NCI-H748 (cell line): ENCODE measurements at regions not wholly inside any gene's neighbourhood (a gene's known extent, or its start where the extent isn't known, plus 50 kb on each side); places are given as distances from the start of the nearest gene placed in this dataset.
"Not testable (repeated sequence)": the region's sequence is repeated elsewhere in the genome, so short reads cannot be mapped to it uniquely, and the experiment has no call there.

Experiments used
- DNase-seq: peaks from one replicate; lab custom pipeline; 2025; ENCODE audit not compliant: unreplicated experiment; lab: John Stamatoyannopoulos, UW

DNA sequence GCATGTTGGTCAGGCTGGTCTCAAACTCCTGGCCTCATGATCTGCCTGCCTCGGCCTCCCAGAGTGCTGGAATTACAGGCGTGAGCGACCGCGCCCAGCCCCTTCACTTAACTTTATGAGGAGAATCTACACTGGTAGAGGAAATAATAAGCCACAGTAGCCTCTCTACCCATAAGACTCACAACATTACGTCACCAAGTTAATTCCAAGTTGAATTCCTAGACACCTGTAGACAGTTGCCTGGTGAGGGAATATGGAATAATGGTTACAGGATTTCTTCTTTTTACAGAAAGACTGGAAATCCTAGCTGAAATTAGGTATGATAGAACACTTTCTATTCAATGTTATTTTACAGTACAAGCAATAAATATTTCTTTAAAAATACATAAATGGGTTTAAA, 854.5 kb upstream of the EYS start:
- DNase-seq = no peak

DNA sequence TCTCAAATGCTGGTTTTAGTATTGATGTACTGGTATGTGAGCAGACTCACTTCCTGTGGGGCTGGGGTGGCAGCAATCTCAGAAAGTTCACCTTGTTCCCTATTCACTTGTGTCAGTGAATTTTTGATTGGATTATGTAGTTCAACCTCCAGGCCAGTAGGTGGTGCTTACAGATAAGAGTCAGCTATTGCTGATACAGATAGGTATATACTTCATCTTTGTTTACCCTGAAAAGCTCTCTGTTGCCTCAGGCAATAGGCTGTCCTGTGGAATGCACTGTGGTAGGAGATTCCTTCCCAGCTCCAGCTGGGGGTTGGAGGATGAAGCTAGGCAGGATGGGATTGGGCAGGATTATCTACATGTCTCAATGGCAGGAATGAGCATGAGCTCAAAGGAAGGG, 851.2 kb upstream of the EYS start:
- peak; percentile 37 for DNase-seq

DNA sequence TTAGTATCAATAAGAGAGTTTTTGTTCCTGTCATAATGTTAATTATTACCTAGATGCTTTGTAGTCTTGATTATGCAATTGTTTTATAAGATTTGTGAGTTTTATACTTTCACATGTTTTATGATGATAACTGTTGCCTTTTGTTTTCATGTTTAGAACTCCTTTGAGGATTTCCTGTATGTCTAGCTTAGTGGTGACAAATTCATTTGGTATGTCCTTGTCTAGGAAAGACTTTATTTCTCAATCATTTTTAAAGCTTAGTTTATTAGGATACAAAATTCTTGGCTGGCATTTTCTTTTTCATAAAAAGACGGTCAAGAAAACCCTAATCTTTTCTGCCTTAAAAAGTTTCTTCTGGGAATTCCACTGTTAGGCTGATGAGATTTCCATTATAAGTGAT, 849.9 kb upstream of the EYS start:
- no peak for DNase-seq

DNA sequence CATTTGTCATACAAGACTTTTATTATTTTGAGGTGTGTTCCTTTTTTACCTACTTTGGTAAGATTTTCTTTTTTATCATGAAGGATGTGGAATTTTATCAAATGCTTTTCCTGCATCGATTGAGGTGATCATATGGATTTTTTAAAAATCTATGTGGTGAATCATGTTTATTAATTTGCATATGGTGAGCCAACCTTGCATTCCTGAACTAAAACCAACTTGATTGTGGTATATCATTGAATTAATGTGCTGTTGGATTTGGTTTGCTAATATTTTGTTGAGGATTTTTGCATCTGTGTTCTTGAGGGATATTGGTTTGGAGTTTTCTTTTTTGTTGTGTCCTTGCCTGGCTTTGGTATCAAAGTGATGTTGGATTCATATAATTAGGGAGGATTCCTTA, 848.1 kb upstream of the EYS start:
- DNase-seq = no peak

DNA sequence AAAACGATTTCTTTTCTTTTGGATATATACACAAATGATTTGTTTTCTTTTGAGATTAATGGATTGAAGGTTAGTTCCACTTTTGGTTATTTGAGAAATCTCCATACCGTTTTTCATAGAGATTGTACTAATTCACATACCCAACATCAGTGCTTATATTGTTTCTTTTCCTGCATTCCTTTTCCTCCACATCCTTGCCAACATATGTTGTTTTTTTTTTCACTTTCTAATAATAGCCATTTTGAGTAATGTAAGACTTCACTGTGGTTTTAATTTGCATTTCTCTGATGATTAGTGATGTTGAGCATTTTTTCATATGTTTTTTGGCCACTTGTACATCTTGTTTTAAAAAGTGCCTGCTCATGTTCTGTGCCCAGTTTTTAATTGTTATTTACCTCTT, 846.4 kb upstream of the EYS start:
- no peak for DNase-seq

DNA sequence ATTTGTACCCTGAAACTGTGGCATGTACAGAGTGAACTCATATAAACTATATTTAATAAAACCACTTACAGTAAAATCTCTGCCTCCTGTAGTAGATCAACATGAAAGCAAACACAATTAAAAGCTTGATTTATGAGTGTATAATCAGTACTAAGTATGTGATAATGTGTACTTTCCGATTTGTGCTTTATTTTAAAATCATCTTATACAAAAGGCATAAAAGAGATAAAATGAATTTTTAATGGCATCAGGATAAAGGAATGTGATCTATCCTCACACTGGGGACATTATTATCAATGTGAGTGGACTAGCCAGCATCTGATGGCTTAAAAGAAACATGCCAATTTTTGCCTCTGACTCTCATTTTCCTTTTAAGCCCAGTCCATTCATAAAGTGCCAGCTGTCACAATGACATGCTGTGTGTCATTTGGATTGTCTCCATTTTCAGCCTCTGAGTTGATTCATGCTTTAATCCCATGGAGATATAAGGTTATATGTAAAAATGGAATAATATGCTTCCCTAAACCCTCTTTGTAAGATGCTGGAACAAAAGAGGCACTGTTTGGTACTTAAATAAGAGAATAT, 831.6 kb upstream of the EYS start:
- DNase-seq = peak; percentile 50

DNA sequence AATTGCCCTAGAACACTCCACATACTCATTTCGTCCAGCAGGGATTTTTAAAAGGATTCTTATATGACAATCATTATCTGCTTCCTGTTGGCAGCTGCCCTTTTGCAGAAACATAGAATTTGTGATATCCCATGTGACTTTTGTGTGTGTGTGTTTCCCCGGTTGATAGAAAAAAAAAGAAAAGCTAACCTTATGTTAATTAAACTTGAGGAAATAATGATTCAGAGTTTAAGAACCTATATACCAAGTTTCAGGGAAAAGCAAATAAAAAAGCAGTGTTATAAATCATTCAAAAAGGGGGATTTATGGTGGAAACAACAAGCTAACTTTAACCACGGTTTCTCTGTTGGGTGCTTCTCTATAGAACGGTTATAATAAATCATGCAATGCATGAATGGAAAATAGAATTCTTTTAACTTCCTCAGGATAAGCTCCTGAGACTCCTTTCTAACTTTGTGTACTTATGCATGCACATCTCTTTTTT, 826.9 kb upstream of the EYS start:
- DNase-seq = peak; percentile 46

DNA sequence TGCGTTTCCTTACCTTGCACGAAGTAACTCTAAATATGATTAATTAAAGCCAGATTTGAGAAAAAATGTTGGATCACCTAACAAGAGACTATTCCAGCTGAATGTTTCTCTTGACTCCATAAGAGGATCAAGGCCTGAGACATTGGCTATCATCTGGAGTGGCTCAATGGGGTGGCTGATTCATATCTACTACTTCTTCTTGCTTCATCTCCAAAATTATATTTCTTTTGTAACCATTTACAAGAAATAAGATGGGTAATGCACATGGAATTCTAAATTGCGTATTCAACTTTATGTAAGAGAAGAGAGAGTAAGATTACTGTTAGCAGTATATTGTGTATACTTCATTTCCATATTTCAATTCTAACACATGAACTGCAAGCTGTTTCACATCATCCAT, 819.0 kb upstream of the EYS start:
- DNase-seq = no peak

DNA sequence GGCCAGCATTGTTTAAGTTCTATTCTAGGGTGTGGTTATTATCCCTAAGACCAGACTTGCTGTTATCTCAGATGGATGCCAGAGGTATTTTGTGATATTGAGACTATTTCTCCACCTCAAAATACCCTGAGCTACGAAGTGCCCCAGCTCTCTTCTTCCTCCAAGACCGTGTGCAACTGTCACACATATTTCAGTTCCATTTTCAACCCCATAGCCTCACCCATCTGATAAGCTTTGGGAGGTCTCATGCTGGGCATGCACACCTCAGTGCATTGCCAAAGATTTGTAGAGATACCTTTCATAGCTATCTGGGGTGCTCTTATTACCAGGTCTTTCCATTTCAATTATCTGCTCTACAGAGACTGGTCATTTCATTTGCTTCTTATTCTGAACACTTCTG, 815.8 kb upstream of the EYS start:
- DNase-seq = no peak

DNA sequence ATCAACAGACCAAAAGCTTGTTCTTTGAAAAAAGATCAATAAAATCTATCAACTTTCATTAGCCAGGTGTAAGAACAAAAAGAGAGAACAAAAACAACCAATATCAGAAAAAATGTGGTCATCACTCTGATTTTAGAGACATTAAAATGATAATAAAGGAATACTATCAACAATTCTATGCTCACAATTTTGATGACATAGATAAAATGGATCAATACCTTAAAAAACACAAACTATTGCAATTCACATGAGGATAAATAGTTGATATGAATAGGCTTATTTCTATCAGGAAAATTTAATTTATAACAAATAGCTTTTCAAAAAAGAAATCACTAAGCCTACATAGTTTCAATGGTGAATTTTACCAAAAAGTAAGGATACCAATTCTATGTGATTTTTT, 809.4 kb upstream of the EYS start:
- no peak for DNase-seq

DNA sequence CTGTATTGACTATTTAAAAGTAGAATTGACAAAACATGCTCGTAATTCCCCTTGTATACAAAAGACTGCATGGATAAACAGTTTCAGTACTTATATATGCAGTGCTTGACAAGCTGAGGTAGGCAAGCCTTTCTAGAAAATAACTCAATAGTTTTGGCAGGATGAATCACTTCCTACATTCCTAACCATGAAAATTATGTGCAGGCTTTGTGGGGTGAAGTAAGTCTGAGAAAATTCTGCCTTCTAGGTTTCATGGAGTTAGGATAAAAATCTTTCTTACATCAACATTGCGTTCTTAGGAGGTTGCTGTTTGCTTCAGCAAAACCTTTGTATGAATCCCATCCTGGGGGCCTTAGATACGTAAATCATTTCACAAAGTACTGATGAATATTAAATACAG, 801.4 kb upstream of the EYS start:
- DNase-seq = no peak

DNA sequence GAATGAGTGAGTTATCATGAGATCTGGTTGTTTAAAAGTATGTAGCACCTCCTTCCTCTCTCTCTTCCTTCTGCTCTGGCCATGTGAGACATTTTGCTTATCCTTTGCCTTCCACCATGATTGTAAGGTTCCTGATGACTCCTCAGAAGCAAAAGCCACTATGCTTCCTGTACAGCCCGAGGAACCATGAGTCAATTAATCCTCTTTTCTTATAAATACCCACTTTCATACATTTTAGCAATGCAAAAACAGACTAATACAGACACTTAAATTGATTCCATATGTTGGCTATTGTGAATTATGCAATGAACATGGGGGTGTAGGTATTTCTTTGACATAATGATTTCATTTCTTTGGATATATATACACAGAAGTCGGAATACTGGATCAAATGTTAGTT, 792.8 kb upstream of the EYS start:
- no peak for DNase-seq

DNA sequence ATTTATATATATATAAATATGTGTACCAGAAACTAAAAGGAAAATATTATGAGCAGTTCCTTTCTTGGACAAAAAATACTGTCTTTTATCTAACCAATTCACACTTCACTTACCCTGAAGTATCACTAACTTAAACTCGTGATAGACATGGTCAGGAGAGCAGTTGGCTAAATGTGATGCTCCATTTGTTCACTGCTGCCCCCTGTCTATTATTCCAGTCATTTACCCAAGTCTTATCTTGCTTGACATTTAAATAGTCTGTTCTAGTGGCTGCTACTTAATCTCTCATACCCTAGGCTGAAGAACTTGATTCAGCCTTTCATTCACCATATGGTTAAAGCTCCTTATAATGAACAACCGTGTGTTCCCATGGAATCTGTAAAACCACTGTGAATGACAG, 789.6 kb upstream of the EYS start:
- DNase-seq = peak; percentile 72

DNA sequence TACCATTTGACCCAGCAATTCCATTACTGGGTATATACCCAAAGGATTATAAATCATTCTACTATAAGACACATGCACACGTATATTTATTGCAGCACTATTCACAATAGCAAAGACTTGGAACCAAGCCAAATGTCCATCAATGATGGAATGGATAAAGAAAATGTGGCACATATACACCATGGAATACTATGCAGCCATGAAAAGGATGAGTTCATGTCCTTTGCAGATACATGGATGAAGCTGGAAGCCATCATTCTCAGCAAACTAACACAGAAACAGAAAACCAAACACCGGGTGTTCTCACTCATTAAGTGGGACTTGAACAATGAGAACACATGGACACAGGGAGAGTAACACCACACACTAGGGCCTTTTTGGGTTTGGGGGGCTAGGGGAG, 787.6 kb upstream of the EYS start:
- not testable (repeated sequence) for DNase-seq

DNA sequence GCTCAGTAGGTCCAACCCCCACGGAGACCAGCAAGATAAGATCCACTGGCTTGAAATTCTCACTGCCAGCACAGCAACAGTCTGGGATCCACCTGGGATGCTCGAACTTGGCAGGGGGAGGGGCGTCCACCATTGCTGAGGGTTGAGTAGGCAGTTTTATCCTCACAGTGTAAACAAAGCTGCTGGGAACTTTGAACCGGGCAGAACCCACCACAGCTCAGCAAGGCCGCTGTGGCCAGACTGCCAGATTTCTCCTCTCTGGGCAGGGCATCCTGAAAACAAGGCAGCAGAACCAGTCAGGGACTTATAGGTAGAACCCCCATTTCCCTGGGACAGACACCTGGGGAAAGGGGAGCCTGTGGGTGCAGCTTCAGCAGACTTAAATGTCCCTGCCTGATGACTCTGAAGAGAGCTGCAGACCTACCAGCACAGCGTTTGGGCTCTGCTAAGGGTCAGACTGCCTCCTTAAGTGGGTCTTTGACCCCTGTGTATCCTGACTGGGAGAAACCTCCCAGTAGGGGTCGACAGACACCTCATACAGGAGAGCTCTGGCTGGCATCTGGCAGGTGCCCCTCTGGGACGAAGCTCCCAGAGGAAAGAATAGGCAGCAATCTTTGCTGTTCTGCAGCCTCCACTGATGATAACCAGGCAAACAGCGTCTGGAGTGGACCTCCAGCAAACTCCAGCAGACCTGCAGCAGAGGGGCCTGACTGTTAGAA, 782.4 kb upstream of the EYS start:
- DNase-seq = no peak

DNA sequence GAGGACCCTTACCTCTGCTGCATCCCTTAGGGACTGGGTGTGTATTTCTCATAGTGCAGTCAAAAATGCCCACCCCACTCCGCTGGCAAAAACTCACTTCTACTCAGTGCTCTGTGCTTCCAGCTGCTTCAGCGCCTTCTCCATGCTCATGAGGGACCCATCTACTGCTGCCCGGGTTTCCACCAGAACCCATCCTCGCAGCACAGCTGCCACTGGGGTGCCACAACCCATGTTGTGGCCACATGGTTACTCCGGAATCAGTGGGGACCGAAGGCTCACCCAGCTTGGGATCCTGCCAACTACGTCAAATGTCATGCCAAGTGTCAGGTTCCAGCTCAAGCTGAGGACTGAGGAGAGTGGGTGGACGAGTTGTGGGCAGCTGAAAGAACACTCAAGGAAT, 774.2 kb upstream of the EYS start:
- no peak for DNase-seq

DNA sequence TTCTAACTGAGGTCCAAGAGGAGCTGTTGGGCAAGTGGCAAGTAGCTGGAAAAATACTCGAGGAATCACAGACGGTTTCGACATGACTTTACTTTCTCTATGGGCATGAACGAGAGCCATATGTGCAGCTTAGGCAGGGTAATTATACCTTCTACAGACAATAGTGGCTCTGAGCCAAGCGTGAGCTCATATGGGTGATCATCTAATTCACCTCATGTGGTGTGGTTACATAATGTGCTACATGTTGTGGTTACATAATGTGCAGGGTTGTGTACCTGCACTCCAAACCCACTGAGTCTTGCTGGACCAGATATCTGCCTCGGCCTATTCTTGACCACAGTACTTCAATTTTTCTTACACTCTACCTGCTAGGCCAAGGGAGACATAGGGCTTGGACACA, 771.7 kb upstream of the EYS start:
- peak; percentile 69 for DNase-seq

DNA sequence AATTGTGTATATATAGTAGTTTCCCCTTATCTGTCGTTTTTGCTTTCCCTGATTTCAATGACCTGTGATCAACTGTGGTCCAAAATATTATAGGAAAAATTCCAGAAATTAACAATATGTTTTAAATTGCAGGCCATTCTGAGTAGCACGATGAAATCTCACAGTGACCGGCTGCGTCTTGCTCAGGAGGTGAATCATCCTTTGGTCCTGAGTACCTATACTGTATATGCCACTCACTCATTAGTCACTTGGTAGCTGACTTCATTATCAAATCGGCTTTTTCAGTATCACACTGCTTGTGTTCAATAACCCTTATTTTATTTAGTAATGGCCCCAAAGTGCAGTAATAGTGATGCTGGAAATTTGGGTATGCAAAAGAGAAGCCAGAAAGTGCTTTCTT, 728.3 kb upstream of the EYS start:
- DNase-seq = no peak

DNA sequence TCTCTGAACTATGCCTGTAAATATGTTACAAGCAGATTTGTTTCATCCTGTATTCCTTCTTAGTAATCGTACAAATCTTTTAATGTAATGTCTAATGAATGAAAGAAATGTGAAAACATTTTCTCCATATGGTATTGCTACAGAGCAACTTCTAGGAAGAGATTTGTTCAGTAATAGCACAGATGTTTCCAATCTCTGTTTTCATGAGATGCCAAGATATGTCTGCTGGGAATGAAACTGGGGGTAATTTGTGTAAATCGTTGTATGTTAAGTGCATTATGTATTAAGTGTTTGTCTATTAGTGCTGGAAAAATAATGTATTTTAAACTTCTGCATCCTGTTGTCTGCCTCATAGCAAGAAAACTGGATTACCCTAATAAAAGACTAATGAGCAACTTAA, 722.2 kb upstream of the EYS start:
- no peak for DNase-seq

DNA sequence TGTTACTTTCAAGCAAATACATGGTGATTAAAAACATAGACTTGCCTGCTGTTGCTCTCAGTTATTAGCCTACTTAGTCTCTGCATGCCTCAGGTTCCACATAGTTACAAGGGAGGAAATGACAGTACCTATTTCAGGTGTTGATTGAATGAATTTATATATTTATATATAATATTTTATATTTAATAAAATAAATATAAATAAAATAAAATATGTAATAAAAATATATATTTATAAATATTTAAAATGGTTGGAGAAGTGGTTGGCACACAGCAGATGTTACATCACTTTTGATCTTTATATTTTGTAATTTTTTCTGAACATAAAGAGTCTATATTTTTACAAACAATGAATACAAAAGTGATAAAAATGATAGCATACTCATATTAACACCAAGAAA, 716.0 kb upstream of the EYS start:
- no peak for DNase-seq

DNA sequence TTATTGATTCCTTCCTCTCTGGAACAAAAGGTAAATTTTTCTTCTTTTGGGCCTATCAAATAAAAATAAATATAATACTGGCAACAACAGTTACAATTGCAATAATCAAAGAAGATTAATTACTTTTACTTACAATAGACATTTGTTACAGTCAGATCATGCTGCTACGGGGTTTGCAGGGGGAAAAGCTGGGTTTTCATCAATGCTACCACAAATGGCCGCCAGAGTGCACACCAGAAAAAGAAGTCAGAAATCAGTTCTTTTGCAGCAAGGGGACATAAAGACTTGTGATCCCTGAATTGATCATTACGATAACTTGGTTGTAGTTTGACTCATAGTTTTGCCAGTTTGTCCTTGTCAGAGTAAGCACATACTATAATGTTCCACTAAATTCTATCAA, 714.5 kb upstream of the EYS start:
- DNase-seq = peak; percentile 17

DNA sequence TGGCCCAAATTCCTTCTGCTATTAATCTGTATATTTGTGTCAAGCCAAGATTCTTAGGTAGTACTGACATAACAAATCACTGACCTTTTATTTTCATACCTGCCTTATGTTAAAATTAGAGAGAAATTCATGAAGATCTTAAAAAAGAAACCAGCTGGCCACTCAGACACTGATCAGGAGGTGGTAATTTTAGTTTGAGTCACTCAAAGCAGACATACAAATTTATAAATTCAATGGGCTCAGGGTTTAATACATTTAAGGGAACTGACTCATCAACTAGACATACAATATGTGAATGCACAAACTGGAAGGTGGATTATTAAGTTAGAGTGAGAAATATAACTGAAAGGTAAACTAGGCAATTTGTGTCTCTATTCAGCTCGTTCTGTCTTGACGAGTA, 711.9 kb upstream of the EYS start:
- DNase-seq = no peak

DNA sequence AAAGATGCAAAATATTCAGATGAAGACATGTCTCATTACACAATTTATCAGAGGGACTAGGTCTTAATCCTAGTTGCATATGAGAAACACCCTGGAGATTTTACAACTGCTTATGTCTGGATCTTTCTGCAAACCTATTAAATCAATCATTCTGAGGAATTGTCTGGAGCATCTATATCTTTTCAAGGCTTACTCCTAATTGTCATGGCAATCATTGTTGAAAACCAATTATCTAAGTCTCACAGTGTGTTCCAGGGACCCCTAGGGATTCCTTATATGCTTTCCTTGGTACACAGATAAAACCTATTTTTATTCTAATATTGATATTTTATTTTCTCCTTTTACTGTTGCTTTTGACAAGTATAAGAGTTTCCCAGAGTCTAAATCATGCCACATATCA, 696.9 kb upstream of the EYS start:
- no peak for DNase-seq
